ENCODE measurements at regions not wholly inside any gene's neighbourhood (a gene's known extent, or its start where the extent isn't known, plus 50 kb on each side); places are given as distances from the start of the nearest gene placed in this dataset.
"Not testable (repeated sequence)": the region's sequence is repeated elsewhere in the genome, so short reads cannot be mapped to it uniquely, and the experiment has no call there.

GRCh38 chr2:122333932-122334331 lies 578.5 kb downstream of the TSN start:
- H3K27ac ChIP-seq = no peak overlapping the region
- no peak for TF ChIP-seq CTCF (IDR thresholded peaks at IDR 0.05)
- H3K4me3 ChIP-seq = no peak overlapping the region
- DNase-seq (ENCODE audit: low spot score) = no peak

- TF ChIP-seq CTCF (IDR thresholded peaks at IDR 0.05) = no peak
- Histone ChIP-seq H3K27ac (no peak overlapping the region), H3K4me3 (no peak overlapping the region)
- DNase-seq (ENCODE audit: low spot score) = no peak
Observed at GRCh38 chr2:122338000-122338399, 582.5 kb downstream of the TSN start.

- no peak overlapping the region for H3K27ac ChIP-seq
- DNase-seq (ENCODE audit: low spot score) = no peak
- no peak for TF ChIP-seq CTCF (IDR thresholded peaks at IDR 0.05)
- H3K4me3 ChIP-seq = no peak overlapping the region
Observed at GRCh38 chr2:122340246-122340645, 584.8 kb downstream of the TSN start.

GRCh38 chr2:122341007-122341406 lies 585.6 kb downstream of the TSN start:
- Histone ChIP-seq H3K27ac (no peak overlapping the region), H3K4me3 (no peak overlapping the region)
- no peak for DNase-seq (ENCODE audit: low spot score)
- no peak for TF ChIP-seq CTCF (IDR thresholded peaks at IDR 0.05)

- DNase-seq (ENCODE audit: low spot score); H3K4me3 ChIP-seq; H3K27ac ChIP-seq: not testable (repeated sequence)
Observed at GRCh38 chr2:122352151-122352550, 596.7 kb downstream of the TSN start.

GRCh38 chr2:122357998-122358397 lies 602.5 kb downstream of the TSN start:
- no peak overlapping the region for H3K27ac ChIP-seq
- TF ChIP-seq CTCF (IDR thresholded peaks at IDR 0.05) = no peak
- DNase-seq (ENCODE audit: low spot score) = no peak
- H3K4me3 ChIP-seq = no peak overlapping the region

GRCh38 chr2:122358729-122359128 lies 603.3 kb downstream of the TSN start:
- H3K4me3 ChIP-seq = no peak overlapping the region
- no peak for TF ChIP-seq CTCF (IDR thresholded peaks at IDR 0.05)
- DNase-seq (ENCODE audit: low spot score) = no peak
- H3K27ac ChIP-seq = no peak overlapping the region

GRCh38 chr2:122363885-122364284 lies 608.4 kb downstream of the TSN start:
- Histone ChIP-seq H3K27ac (no peak overlapping the region), H3K4me3 (no peak overlapping the region)
- no peak for TF ChIP-seq CTCF (IDR thresholded peaks at IDR 0.05)
- DNase-seq (ENCODE audit: low spot score) = no peak
